ENCODE measurements at regions not wholly inside any gene's neighbourhood (a gene's known extent, or its start where the extent isn't known, plus 50 kb on each side); places are given as distances from the start of the nearest gene placed in this dataset.

DNA sequence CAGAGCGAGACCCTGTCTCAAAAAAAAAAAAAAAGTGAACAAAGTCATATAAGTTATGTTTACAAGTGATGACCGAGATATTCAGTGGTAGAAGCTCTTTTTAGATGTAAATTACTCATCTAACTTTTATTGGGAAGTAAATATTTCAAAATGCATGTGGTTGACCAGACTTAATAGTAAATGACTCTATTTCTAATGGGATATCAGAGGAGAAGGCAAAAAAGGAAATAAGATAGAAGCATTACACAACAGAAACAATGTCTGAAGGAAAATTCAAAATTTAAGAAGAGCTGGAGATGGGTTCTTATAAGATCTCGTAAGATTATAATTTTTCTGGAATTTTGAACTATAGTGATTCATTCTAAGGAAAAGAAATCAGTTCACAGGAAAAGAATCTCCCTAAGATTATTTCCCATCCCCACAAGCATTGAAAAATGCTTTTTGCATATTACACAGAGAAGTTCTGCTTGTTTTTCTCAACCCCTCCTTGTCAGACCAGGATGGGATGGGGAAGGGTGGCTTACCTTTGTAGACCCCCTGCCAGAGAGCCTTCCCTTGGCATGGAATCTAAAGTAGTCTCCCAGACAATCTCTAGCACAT is 63.1 kb upstream of the STK38L start:
- no peak for DNase-seq (ENCODE audit: low read depth)
- Histone ChIP-seq H3K9me3 (ENCODE audit: control insufficient read depth, low read length) (no peaks in the 10 kb centered on the region), H3K4me3 (ENCODE audit: low read length) (no peak overlapping the region), H3K4me1 (ENCODE audit: control insufficient read depth, insufficient read depth, low read length) (peaks cover 60% of the 10 kb centered on the region), H3K36me3 (ENCODE audit: control insufficient read depth, insufficient read depth, low read length, severe bottlenecking) (no peaks in the 10 kb centered on the region), H3K27me3 (replicated peaks; ENCODE audit: control insufficient read depth, insufficient read depth, low read length) (no peaks in the 10 kb centered on the region), H3K9ac (ENCODE audit: low read length) (no peak overlapping the region)

DNA sequence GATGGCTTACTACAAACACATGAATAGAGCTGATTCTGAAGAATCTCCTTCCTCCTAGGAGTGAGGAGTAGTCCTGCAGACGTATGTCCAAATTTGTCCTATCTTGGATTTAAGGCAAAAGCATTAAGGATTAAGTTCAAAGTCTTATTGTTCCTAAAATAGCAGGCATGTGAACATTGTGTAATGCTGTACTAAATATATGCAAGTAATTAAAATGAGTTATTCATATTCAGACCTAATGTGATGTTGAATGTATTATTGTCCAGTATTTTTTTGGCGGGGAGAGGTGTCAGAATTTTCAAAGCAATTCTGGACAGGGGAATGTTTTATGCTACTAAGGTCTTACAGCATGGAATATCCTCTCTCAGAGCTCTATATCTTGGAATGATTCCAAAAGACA is 60.7 kb upstream of the STK38L start:
- Histone ChIP-seq H3K4me3 (ENCODE audit: low read length) (no peak overlapping the region), H3K9me3 (ENCODE audit: control insufficient read depth, low read length) (no peaks in the 10 kb centered on the region), H3K4me1 (ENCODE audit: control insufficient read depth, insufficient read depth, low read length) (peaks cover 55% of the 10 kb centered on the region), H3K9ac (ENCODE audit: low read length) (no peak overlapping the region), H3K27me3 (replicated peaks; ENCODE audit: control insufficient read depth, insufficient read depth, low read length) (no peaks in the 10 kb centered on the region), H3K36me3 (ENCODE audit: control insufficient read depth, insufficient read depth, low read length, severe bottlenecking) (no peaks in the 10 kb centered on the region)
- DNase-seq (ENCODE audit: low read depth): no peak

DNA sequence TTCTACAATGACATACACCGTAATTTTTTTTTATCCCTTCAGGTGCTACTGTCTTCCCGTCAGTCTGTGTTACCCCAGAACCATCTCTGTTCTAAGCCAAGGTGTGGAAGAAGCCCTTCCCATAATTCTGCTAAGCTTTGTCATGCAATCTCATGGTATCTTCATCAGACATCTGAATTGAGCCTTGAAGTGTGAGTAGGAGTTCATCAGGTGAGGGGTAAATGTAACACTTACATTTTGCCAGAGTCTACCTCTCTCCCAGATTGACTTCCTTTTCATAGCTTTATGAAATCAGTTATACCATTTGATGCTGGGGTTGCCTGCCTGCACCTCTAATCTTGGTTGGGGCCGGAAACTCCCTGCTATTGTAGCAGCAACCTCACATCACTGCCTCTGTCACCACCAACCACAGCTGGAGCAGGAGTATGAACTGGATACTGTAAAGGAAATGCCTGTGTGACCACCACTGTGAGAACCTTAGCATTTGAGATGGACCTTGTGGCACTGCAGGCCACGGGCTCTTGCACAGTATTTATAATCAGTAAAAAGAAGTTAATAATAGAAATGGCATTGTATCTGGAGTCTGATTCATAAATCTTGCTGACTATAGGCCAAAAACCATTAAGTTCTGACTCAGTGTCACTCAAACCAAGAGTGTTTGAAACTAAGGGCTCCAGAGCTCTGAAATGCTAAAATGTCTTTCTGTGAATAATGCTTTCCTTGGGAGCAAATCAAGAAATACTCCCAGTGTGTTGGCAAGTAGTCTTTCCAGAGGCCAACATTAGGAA is 58.7 kb upstream of the STK38L start:
- no peak overlapping the region for H3K4me3 ChIP-seq (ENCODE audit: low read length)
- DNase-seq (ENCODE audit: low read depth): peak; percentile 48
- H3K27me3 ChIP-seq (replicated peaks; ENCODE audit: control insufficient read depth, insufficient read depth, low read length): no peaks in the 10 kb centered on the region
- H3K36me3 ChIP-seq (ENCODE audit: control insufficient read depth, insufficient read depth, low read length, severe bottlenecking): no peaks in the 10 kb centered on the region
- H3K9me3 ChIP-seq (ENCODE audit: control insufficient read depth, low read length): no peaks in the 10 kb centered on the region
- peaks cover 40% of the 10 kb centered on the region for H3K4me1 ChIP-seq (ENCODE audit: control insufficient read depth, insufficient read depth, low read length)
- H3K9ac ChIP-seq (ENCODE audit: low read length): peak overlapping the region; percentile 72

DNA sequence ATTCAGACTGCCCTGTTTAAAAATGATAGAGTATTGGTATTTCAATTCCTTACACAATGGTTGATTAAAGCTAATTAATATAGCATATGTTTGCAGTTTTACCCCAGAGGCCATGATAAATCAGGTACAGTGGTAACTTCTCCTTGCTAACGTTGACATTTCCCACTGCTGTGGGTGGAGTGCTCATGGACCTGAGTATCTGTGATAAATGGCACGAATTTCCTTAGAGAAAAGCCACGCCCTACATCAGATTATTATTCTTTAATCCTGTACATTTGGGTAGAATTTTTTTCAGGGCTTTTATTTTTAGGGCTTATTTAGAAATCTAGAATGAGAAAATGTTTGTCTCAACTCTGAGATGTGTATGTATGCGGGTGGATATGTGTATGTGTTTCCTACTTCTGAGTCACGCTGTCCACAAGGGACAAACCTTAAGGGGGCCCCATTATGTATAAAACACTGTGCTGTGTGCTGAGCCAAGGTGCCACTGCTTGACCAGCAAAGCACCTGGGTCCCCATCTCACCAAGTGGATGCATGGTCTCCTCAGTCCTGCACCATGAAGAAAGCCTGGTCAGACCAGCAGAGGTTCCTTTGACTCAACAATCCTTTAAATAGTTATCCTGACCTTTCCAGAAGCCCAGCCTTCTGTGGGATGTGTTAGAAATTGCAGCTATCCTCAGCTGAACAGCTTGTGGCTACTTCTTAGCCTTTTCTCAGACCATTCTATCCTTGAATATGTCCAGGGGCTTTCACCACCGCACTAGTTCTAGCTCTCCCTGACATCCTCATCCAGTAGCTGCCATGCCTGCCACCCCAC is 57.9 kb upstream of the STK38L start:
- no peak for DNase-seq (ENCODE audit: low read depth)
- Histone ChIP-seq H3K9ac (ENCODE audit: low read length) (peak overlapping the region; percentile 72), H3K27me3 (replicated peaks; ENCODE audit: control insufficient read depth, insufficient read depth, low read length) (no peaks in the 10 kb centered on the region), H3K36me3 (ENCODE audit: control insufficient read depth, insufficient read depth, low read length, severe bottlenecking) (no peaks in the 10 kb centered on the region), H3K9me3 (ENCODE audit: control insufficient read depth, low read length) (no peaks in the 10 kb centered on the region), H3K4me1 (ENCODE audit: control insufficient read depth, insufficient read depth, low read length) (peaks cover 48% of the 10 kb centered on the region), H3K4me3 (ENCODE audit: low read length) (peak overlapping the region; percentile 56)

DNA sequence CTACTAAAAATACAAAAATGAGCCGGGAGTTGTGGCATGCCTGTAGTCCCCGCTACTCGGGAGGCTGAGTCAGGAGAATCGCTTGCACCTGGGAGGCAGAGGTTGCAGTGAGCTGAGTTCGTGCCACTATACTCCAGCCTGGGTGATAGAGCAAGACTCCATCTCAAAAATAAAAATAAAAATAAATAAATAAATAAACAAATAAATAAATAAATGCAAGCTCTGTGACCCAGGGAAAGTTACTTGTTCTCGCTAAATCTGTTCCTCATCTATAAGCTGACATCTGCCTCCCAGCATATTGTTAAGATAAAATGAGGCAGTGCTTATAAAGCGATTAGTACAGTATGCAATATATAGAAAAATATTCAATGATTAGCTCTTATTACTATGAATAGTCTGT is 56.4 kb upstream of the STK38L start:
- peaks cover 62% of the 10 kb centered on the region for H3K4me1 ChIP-seq (ENCODE audit: control insufficient read depth, insufficient read depth, low read length)
- no peaks in the 10 kb centered on the region for H3K27me3 ChIP-seq (replicated peaks; ENCODE audit: control insufficient read depth, insufficient read depth, low read length)
- H3K36me3 ChIP-seq (ENCODE audit: control insufficient read depth, insufficient read depth, low read length, severe bottlenecking): no peaks in the 10 kb centered on the region
- no peak overlapping the region for H3K4me3 ChIP-seq (ENCODE audit: low read length)
- no peak overlapping the region for H3K9ac ChIP-seq (ENCODE audit: low read length)
- DNase-seq (ENCODE audit: low read depth): no peak
- no peaks in the 10 kb centered on the region for H3K9me3 ChIP-seq (ENCODE audit: control insufficient read depth, low read length)

DNA sequence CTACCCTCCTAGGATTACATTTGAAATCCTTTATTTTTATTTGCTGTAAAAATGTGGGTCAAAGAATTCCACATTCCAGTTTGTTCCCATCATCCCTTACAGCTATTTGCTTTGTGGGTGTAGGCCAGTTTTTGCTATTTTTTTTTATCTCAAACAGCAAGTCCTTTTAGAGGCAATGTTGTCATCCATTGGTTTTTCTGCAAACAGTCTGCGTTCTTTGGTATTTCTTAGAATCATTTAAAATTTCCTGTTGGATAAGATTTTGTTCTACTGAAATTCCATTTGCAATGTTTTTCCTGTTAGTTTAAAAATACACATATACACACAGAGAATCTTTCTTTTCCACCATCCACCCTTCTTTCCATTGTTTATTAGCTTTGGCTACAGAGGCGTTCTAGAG is 53.3 kb upstream of the STK38L start:
- peak overlapping the region; percentile 75 for H3K9ac ChIP-seq (ENCODE audit: low read length)
- no peaks in the 10 kb centered on the region for H3K27me3 ChIP-seq (replicated peaks; ENCODE audit: control insufficient read depth, insufficient read depth, low read length)
- H3K4me1 ChIP-seq (ENCODE audit: control insufficient read depth, insufficient read depth, low read length): peaks cover 69% of the 10 kb centered on the region
- H3K36me3 ChIP-seq (ENCODE audit: control insufficient read depth, insufficient read depth, low read length, severe bottlenecking): no peaks in the 10 kb centered on the region
- H3K9me3 ChIP-seq (ENCODE audit: control insufficient read depth, low read length): no peaks in the 10 kb centered on the region
- peak overlapping the region; percentile 31 for H3K4me3 ChIP-seq (ENCODE audit: low read length)
- DNase-seq (ENCODE audit: low read depth): peak; percentile 83

DNA sequence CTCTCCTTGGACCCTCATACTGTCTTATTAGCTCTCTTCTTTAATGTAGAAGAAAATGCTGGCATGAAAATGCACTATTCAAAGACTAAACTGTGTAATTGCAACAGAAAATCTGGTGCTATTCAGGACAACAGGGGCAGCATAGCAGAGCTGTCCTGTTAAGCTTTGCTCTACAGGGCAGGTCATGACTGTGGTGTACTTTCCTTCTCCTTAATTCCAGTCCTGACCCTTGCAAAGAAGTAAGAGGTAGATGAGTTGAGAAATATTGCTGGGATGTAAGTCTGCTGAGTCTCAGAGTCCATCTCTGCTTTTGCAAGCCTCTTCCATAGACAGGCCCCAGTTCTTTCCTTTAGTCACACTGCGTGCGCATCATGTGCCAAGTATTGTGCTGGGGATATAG is 52.6 kb upstream of the STK38L start:
- no peaks in the 10 kb centered on the region for H3K36me3 ChIP-seq (ENCODE audit: control insufficient read depth, insufficient read depth, low read length, severe bottlenecking)
- no peaks in the 10 kb centered on the region for H3K9me3 ChIP-seq (ENCODE audit: control insufficient read depth, low read length)
- peak overlapping the region; percentile 31 for H3K4me3 ChIP-seq (ENCODE audit: low read length)
- peak; percentile 39 for DNase-seq (ENCODE audit: low read depth)
- no peaks in the 10 kb centered on the region for H3K27me3 ChIP-seq (replicated peaks; ENCODE audit: control insufficient read depth, insufficient read depth, low read length)
- peaks cover 62% of the 10 kb centered on the region for H3K4me1 ChIP-seq (ENCODE audit: control insufficient read depth, insufficient read depth, low read length)
- peak overlapping the region; percentile 75 for H3K9ac ChIP-seq (ENCODE audit: low read length)

DNA sequence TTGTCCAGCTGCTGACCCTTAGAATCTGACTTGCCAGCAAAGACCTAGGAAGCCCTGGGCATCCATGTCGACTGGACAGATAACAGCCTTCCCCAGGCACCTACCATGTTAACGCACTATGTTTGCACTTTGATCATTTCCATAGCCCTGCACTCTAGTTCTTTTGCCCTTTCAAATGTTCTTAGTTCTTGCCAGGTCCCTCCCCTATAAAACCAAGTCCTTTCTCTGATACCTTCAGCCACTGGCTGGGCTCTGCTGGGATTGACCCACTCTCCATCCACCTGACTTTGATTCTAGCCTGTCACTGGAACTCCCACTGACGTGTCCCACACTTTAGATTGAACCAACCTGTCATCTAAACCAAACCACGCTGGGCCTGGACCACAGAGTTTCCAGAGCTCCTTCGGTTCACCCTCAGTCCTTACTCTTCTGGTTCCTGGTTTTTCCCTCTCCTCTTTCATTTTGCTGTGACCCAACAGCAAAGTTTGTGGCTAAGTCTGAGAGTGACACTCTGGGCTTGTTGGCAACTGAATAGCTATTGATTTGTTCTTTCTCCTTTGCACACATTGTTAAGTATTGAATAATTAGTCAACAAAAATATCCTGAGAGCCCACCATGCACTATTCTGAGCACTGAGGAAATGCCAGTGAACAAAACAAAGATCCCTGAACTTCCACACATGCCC is 51.8 kb upstream of the STK38L start:
- Histone ChIP-seq H3K36me3 (ENCODE audit: control insufficient read depth, insufficient read depth, low read length, severe bottlenecking) (no peaks in the 10 kb centered on the region), H3K4me3 (ENCODE audit: low read length) (no peak overlapping the region), H3K4me1 (ENCODE audit: control insufficient read depth, insufficient read depth, low read length) (peaks cover 55% of the 10 kb centered on the region), H3K9ac (ENCODE audit: low read length) (peak overlapping the region; percentile 79), H3K27me3 (replicated peaks; ENCODE audit: control insufficient read depth, insufficient read depth, low read length) (no peaks in the 10 kb centered on the region), H3K9me3 (ENCODE audit: control insufficient read depth, low read length) (no peaks in the 10 kb centered on the region)
- no peak for DNase-seq (ENCODE audit: low read depth)

DNA sequence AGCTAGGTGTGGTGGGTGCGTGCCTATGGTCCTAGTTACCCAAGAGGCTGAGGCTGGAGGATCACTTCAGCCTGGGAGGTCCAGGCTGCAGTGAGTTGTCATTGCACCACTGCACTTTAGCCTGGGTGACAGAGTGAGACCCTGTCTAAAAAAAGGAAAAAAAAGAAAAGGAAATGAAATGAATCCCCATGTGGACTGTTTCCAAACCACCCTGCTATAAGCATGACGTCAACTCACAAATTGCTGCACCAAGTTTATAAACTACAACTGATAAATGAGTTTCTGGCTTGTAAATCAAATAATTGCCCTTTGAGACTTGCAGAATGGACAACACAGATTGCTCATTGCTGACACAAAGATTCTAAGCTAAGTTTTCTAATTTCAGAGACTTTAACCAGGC is 51.0 kb upstream of the STK38L start:
- Histone ChIP-seq H3K4me1 (ENCODE audit: control insufficient read depth, insufficient read depth, low read length) (peaks cover 59% of the 10 kb centered on the region), H3K9ac (ENCODE audit: low read length) (peak overlapping the region; percentile 79), H3K9me3 (ENCODE audit: control insufficient read depth, low read length) (no peaks in the 10 kb centered on the region), H3K27me3 (replicated peaks; ENCODE audit: control insufficient read depth, insufficient read depth, low read length) (no peaks in the 10 kb centered on the region), H3K36me3 (ENCODE audit: control insufficient read depth, insufficient read depth, low read length, severe bottlenecking) (no peaks in the 10 kb centered on the region), H3K4me3 (ENCODE audit: low read length) (peak overlapping the region; percentile 26)
- DNase-seq (ENCODE audit: low read depth): peak; percentile 63

DNA sequence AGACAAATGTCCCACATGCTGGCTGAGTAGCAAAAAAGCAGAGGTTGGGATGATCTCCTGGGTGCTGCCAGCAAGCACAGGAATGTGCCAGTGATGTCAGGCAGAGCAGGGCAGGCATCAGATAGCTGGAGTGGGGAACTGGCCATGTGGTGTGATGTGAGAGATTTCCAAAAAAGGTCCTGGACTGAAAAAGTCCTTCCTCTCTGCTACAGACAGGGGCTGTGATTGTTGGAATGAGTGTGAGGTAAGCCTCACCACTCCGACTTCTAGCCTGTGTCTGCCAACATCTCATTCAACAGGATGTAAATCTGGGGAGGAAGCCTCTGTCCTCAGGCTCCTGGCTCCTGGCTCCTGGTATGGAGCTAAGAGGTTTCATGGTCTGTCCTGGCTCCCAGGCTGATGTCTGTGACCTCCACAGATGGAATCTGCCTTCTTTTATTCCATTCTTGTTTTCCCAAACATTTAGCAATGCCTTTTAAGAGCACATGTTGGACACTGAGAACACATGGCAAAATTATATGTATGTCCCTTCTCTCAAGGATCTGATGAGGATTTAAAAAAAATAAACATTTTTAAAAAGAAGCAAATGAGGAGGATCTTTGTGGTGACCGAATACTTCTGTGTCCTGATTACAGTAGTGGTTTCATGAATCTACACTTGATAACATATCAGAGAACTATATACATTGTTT is 50.1 kb upstream of the STK38L start:
- peak overlapping the region; percentile 26 for H3K4me3 ChIP-seq (ENCODE audit: low read length)
- H3K27me3 ChIP-seq (replicated peaks; ENCODE audit: control insufficient read depth, insufficient read depth, low read length): no peaks in the 10 kb centered on the region
- peak; percentile 68 for DNase-seq (ENCODE audit: low read depth)
- no peaks in the 10 kb centered on the region for H3K36me3 ChIP-seq (ENCODE audit: control insufficient read depth, insufficient read depth, low read length, severe bottlenecking)
- peak overlapping the region; percentile 79 for H3K9ac ChIP-seq (ENCODE audit: low read length)
- peaks cover 68% of the 10 kb centered on the region for H3K4me1 ChIP-seq (ENCODE audit: control insufficient read depth, insufficient read depth, low read length)
- no peaks in the 10 kb centered on the region for H3K9me3 ChIP-seq (ENCODE audit: control insufficient read depth, low read length)

Measured in adipocyte (in vitro differentiated cells).